ENCODE measurements at regions not wholly inside any gene's neighbourhood (a gene's known extent, or its start where the extent isn't known, plus 50 kb on each side); places are given as distances from the start of the nearest gene placed in this dataset.

DNA sequence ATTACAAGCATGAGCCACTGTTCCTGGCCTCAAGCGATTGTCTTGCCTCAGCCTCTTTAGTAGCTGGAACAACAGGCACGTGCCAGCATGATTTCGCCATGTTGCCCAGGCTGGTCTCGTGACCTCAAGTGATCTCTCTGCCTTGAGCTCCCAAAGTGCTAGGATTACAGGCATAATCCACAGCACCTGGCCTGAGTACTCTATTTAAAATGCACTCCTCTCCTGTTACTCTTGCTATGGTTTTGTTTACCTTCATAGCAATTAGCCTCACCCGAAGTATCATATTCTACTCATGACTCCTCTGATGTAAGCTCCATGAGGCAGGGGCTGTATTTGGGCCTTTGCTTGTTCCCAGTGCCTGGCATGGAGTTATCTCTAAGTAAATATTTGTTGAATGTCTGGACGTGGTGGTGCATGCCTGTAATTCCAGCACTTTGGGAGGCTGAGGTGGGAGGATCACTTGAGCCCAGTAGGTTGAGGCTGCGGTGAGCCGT is 92.5 kb upstream of the SLC34A2 start:
- TF ChIP-seq, protein P1, sequence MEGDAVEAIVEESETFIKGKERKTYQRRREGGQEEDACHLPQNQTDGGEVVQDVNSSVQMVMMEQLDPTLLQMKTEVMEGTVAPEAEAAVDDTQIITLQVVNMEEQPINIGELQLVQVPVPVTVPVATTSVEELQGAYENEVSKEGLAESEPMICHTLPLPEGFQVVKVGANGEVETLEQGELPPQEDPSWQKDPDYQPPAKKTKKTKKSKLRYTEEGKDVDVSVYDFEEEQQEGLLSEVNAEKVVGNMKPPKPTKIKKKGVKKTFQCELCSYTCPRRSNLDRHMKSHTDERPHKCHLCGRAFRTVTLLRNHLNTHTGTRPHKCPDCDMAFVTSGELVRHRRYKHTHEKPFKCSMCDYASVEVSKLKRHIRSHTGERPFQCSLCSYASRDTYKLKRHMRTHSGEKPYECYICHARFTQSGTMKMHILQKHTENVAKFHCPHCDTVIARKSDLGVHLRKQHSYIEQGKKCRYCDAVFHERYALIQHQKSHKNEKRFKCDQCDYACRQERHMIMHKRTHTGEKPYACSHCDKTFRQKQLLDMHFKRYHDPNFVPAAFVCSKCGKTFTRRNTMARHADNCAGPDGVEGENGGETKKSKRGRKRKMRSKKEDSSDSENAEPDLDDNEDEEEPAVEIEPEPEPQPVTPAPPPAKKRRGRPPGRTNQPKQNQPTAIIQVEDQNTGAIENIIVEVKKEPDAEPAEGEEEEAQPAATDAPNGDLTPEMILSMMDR (IDR thresholded peaks at IDR 0.05): no peak
- TF ChIP-seq POLR2A (IDR thresholded peaks at IDR 0.05) (no peak), EP300 (IDR thresholded peaks at IDR 0.05; ENCODE audit: low read depth) (no peak)
